ENCODE measurements at regions not wholly inside any gene's neighbourhood (a gene's known extent, or its start where the extent isn't known, plus 50 kb on each side); places are given as distances from the start of the nearest gene placed in this dataset.

GRCh38 chr18:65322895-65323294 lies 427.9 kb upstream of the CDH7 start:
- Mint-ChIP-seq H3K36me3 (no peaks in the 10 kb centered on the region), H3K4me3 (no peak overlapping the region), H3K27me3 (ENCODE audit: low read depth in 2 of 2) (no peaks in the 10 kb centered on the region), H3K9me3 (peaks cover 8 to 12% of the 10 kb centered on the region in 2 donors), H3K4me1 (no peaks in the 10 kb centered on the region), H3K27ac (no peak overlapping the region)
- DNase-seq (no peak), ATAC-seq (no peak)
- no peak for TF ChIP-seq CTCF (IDR thresholded peaks at IDR 0.05)
- intact Hi-C loops (cut with micrococcal nuclease) = no loop called here
- WGBS (ENCODE audit: insufficient coverage) = 93% methylated on average over 3 of the region's 3 CpGs
- Histone ChIP-seq H3K27me3 (ENCODE audit: control insufficient read depth, insufficient read depth, low read length) (no peaks in the 10 kb centered on the region), H3K9me3 (ENCODE audit: control insufficient read depth, insufficient read depth, low read length) (peaks cover 8% of the 10 kb centered on the region), H3K4me3 (ENCODE audit: low read length) (no peak overlapping the region), H3K36me3 (ENCODE audit: control insufficient read depth, insufficient read depth, low read length) (no peaks in the 10 kb centered on the region), H3K27ac (ENCODE audit: low read length) (no peak overlapping the region), H3K4me1 (ENCODE audit: control insufficient read depth, insufficient read depth, low read length) (no peaks in the 10 kb centered on the region)

DNA sequence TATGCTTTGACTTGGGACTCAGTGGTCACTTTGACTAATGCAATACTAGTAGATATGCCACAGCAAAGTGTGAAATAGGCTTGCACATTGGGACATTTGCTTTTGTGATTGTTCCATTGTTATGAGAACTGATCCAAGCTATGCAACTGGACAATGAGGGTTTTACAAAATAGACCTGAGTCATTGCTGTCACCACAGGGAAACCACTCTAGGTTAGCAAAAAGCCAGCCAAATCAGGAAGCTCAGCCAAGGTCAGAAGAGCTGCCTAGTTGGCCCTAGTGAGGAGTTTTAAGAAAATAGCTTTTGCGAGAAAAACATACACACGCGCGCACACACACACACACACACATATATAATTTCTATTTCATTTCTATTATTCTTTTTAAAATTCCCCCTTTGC lies 452.4 kb upstream of the CDH7 start:
- no peak overlapping the region for H3K27ac Mint-ChIP-seq
- H3K4me3 ChIP-seq (ENCODE audit: low read length) = no peak overlapping the region
- no peak overlapping the region for H3K4me3 Mint-ChIP-seq
- intact Hi-C loops (cut with micrococcal nuclease) = no loop called here
- no peaks in the 10 kb centered on the region for H3K4me1 Mint-ChIP-seq
- H3K36me3 Mint-ChIP-seq = no peaks in the 10 kb centered on the region
- no peaks in the 10 kb centered on the region for H3K36me3 ChIP-seq (ENCODE audit: control insufficient read depth, insufficient read depth, low read length)
- no peaks in the 10 kb centered on the region for H3K27me3 ChIP-seq (ENCODE audit: control insufficient read depth, insufficient read depth, low read length)
- peaks cover 7 to 10% of the 10 kb centered on the region in 2 donors for H3K9me3 Mint-ChIP-seq
- ATAC-seq = no peak
- no peaks in the 10 kb centered on the region for H3K4me1 ChIP-seq (ENCODE audit: control insufficient read depth, insufficient read depth, low read length)
- H3K9me3 ChIP-seq (ENCODE audit: control insufficient read depth, insufficient read depth, low read length) = no peaks in the 10 kb centered on the region
- TF ChIP-seq CTCF (IDR thresholded peaks at IDR 0.05) = no peak
- WGBS (ENCODE audit: insufficient coverage) = 94% methylated on average over 4 of the region's 4 CpGs
- no peak overlapping the region for H3K27ac ChIP-seq (ENCODE audit: low read length)
- DNase-seq = no peak
- no peaks in the 10 kb centered on the region for H3K27me3 Mint-ChIP-seq (ENCODE audit: low read depth in 2 of 2)

DNA sequence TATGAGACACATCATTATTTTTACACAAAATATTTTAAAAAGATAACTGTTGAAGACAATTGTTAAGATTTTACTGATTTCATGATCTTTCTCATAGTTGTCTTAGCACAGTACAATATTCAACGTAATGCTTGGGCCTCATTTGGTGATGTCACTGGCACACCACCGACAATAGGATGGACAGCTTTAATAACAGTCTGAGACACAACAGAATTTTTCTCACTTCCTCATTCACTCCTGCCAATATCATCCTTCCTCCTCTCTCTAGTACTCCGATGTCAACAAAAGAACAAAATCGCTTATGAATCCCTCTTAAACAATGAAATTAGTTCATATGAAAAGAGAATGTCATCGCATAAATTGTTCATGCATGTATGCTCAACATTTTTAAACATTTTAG lies 461.9 kb upstream of the CDH7 start:
- Mint-ChIP-seq H3K4me1 (no peaks in the 10 kb centered on the region), H3K9me3 (peaks cover 15 to 17% of the 10 kb centered on the region in 2 donors), H3K27ac (no peak overlapping the region), H3K4me3 (no peak overlapping the region), H3K36me3 (peaks cover 5% of the 10 kb centered on the region), H3K27me3 (ENCODE audit: low read depth in 2 of 2) (no peaks in the 10 kb centered on the region)
- no peak for TF ChIP-seq CTCF (IDR thresholded peaks at IDR 0.05)
- H3K4me3 ChIP-seq (ENCODE audit: low read length) = no peak overlapping the region
- H3K4me1 ChIP-seq (ENCODE audit: control insufficient read depth, insufficient read depth, low read length) = no peaks in the 10 kb centered on the region
- H3K9me3 ChIP-seq (ENCODE audit: control insufficient read depth, insufficient read depth, low read length) = no peaks in the 10 kb centered on the region
- 70% methylated on average over 3 of the region's 5 CpGs for WGBS (ENCODE audit: insufficient coverage)
- H3K27me3 ChIP-seq (ENCODE audit: control insufficient read depth, insufficient read depth, low read length) = no peaks in the 10 kb centered on the region
- intact Hi-C loops (cut with micrococcal nuclease) = no loop called here
- DNase-seq (no peak), ATAC-seq (no peak)
- H3K36me3 ChIP-seq (ENCODE audit: control insufficient read depth, insufficient read depth, low read length) = no peaks in the 10 kb centered on the region
- no peak overlapping the region for H3K27ac ChIP-seq (ENCODE audit: low read length)

GRCh38 chr18:65287652-65288051 lies 463.2 kb upstream of the CDH7 start:
- intact Hi-C loops (cut with micrococcal nuclease) = no loop called here
- H3K9me3 Mint-ChIP-seq = peaks cover 15 to 20% of the 10 kb centered on the region in 2 donors

More at GRCh38 chr18:65287652-65288051, 463.2 kb upstream of the CDH7 start:
- no peak for DNase-seq
- no peaks in the 10 kb centered on the region for H3K27me3 ChIP-seq (ENCODE audit: control insufficient read depth, insufficient read depth, low read length)
- no peaks in the 10 kb centered on the region for H3K36me3 ChIP-seq (ENCODE audit: control insufficient read depth, insufficient read depth, low read length)
- no peaks in the 10 kb centered on the region for H3K9me3 ChIP-seq (ENCODE audit: control insufficient read depth, insufficient read depth, low read length)
- ATAC-seq = no peak
- Mint-ChIP-seq H3K36me3 (peaks cover 5% of the 10 kb centered on the region), H3K4me1 (no peaks in the 10 kb centered on the region), H3K4me3 (no peak overlapping the region), H3K27me3 (ENCODE audit: low read depth in 2 of 2) (no peaks in the 10 kb centered on the region), H3K27ac (no peak overlapping the region)
- 85% methylated on average over 2 of the region's 2 CpGs for WGBS (ENCODE audit: insufficient coverage)
- no peak overlapping the region for H3K4me3 ChIP-seq (ENCODE audit: low read length)
- H3K4me1 ChIP-seq (ENCODE audit: control insufficient read depth, insufficient read depth, low read length) = no peaks in the 10 kb centered on the region
- H3K27ac ChIP-seq (ENCODE audit: low read length) = no peak overlapping the region
- no peak for TF ChIP-seq CTCF (IDR thresholded peaks at IDR 0.05)

Measured in natural killer cell (primary cell).